NCI-H1092 treated with DMSO at 0.1 percent for 48 hours (cell line): ENCODE measurements at regions not wholly inside any gene's neighbourhood (a gene's known extent, or its start where the extent isn't known, plus 50 kb on each side); places are given as distances from the start of the nearest gene placed in this dataset.
"Not testable (repeated sequence)": the region's sequence is repeated elsewhere in the genome, so short reads cannot be mapped to it uniquely, and the experiment has no call there.

Experiments
- DNase-seq: peaks from one replicate; lab custom pipeline; 2025; lab: John Stamatoyannopoulos, UW

DNA sequence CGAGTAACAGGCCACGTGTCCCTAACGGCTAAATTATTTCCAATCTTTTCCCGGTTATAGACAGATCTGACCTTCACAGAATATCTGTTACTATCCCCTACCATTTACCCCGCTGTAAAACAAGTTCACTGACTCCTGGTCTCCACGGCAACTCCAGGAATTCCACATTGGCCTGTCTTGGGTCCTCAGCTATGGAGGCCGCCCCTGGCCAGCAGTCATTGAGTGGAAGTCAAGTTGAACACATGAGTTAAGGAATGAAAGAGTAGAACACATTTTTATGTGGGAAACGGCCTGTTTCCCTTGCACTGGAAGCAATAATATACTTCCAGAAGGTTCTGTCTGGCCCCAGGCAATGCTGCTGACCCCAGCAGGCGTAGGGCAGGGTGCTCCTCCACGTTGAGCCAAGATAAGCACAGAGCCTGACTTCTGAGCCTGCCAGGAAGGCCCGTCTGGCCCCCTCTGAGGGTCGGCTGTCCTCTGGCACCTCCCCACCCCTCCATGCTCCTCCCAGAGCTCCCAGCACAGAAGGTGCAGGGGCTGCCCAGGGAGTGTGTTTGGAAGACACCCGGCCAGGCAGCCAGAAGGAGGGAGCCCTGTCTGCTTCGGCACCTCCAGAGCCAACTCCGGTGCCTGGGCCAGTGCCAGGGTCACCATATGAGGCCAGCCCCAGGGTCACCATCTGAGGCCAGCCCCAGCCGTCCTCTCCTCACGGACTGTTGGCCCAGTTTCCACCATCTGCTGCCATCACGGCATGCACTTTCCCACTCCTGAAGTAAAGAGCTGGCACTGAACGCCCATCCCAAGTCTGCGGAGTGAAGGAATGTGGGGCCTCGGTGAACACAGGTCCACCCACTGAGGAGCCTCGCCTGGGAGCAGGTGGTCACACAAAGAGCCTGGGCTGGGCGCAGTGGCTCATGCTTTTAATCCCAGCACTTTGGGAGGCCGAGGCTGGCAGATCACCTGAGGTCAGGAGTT is 813.2 kb downstream of the BRD1 start:
- DNase-seq = no peak

DNA sequence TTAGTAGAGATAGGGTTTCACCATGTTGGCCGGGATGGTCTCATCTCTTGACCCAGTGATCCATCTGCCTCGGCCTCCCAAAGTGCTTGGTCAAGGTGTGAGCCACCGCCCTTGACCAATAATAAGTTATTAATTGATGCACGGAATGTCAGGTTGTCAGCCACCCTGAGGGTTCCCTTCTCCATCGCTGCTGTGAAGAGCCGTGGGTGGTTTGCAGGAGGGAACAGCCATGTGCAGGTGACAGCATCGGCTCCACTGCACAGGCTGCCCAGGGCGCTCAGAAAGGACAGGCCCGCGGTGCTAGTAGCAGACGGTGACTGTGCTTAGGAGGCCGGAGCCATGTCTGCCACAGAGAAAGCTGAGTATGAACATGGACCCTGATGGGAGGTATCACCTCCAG is 814.0 kb downstream of the BRD1 start:
- DNase-seq = no peak

- DNase-seq = no peak
Measured at GRCh38 chr22:49012712-49013395, 814.8 kb downstream of the BRD1 start.

DNA sequence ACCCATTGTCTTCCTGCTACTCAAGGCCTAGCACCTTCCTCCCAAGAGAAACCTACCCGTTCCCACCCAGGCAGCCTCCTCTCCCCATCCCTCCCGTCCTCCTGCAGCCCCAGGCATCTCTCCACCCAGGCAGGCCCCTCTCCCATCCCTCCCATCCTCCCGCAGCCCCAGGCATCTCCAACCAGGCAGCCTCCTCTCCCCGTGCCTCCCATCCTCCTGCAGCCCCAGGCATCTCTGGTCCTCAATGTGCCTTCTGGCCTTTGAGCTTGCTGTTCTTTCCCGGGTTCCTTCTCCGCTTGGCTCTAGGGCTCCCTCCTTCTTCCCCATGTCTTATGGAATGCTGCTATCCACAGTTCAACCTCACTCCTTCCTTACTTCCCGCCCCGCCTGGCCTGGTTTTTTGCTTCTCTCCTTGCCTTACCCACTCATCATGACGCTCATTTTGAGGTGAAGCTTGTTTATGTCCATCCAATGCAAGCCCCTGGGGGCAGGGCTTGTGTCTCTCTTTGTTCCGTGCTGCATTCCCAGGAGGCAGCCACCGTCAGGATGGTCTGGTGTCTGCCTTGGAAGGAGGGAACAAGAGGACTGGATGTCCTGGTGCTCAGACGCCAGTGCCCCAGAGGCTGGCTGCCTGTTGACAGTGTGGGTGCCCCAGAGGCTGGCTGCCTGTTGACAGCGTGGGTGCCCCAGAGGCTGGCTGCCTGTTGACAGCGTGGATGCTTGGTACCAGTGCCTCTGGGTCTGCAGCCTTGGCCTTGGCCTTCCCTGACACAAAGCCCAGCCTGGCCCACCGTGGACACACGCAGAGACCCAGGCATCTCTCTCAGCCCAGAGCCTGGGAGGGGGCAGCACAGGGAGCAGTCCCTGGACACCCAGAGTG is 815.7 kb downstream of the BRD1 start:
- no peak for DNase-seq

GRCh38 chr22:49011379-49011768 is 816.3 kb downstream of the BRD1 start:
- DNase-seq = no peak

DNA sequence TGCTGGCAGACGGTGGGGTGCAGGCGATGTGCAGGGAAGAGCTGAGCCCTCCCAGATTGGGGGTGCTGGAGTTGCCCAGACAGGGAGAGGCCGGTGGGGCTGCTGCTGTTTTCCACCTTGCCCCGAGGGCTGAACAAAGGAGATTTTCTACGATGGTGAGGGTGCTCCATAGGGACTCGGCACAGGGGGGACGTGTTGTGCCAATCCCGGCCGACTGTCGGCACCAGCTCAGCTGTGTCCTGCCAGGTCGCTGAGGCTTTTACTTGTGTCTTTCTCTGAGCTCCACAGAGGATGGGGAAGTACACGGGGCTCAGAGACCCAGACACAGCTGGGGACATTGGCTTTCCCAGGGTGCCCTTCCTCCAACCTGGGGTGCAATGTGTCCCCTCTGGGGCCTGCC is 816.8 kb downstream of the BRD1 start:
- DNase-seq = no peak

DNA sequence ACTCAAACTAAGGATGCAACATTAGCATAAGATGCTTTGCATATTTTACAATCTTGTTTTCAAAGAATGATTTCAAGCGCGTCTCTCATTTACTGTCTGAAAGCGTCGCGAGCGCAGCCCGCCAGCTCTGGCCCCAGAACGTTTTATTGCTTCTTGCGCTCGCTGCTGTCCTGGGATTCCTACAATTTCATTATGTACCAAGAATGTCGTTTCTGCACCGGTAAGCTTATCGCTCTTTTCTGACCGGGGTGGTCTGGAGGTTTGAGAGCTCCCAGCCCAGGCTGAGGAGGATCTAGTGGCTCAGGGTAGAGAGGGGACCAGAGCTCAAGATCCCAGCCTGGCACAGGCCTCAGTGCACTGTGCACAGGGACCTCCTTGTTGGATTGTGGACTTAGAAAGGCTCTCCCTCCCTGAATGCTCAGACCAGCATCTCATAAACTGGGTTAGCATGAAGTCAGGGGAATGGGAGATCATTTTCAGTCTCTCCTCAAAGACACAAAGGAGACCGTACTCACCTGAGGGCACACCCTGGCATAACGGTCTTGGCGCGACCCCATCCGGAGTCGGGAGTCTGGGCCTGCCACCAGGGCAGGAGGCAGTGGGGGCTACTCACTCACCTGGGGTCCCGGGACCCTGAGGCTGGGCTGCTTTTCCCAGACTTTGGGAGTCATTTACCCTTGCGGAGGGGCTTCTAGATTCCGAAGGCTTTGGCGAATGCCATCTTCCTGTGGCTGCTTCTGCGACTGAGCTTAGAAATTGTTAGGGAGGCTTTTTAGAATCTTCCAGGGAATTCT is 817.4 kb downstream of the BRD1 start:
- DNase-seq = no peak

GRCh38 chr22:49009359-49010063 is 818.2 kb downstream of the BRD1 start:
- DNase-seq = no peak

- no peak for DNase-seq
Measured at GRCh38 chr22:49008682-49009235, 818.9 kb downstream of the BRD1 start.

- no peak for DNase-seq
Measured at GRCh38 chr22:49007013-49007653, 820.5 kb downstream of the BRD1 start.

- no peak for DNase-seq
Measured at GRCh38 chr22:49006207-49007012, 821.3 kb downstream of the BRD1 start.

DNA sequence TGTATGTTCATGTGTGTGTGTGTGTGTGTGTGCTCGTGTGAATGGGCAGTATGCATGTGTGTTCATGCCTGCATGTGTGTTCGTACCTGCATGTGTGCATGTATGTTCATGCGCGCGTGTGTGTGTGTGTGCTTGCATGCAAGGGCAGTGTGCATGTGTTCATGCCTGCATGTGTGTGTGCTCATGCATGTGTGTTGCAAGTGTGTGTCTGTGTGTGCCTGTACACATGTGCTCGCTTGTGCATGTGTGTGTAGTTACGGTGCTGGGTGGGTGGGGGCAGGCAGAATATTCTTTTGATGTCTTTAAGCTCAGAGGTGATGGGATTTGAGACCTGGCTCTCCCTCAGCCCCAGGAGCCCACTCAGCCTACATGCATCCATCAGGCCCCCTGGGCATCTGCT is 822.1 kb downstream of the BRD1 start:
- no peak for DNase-seq

DNA sequence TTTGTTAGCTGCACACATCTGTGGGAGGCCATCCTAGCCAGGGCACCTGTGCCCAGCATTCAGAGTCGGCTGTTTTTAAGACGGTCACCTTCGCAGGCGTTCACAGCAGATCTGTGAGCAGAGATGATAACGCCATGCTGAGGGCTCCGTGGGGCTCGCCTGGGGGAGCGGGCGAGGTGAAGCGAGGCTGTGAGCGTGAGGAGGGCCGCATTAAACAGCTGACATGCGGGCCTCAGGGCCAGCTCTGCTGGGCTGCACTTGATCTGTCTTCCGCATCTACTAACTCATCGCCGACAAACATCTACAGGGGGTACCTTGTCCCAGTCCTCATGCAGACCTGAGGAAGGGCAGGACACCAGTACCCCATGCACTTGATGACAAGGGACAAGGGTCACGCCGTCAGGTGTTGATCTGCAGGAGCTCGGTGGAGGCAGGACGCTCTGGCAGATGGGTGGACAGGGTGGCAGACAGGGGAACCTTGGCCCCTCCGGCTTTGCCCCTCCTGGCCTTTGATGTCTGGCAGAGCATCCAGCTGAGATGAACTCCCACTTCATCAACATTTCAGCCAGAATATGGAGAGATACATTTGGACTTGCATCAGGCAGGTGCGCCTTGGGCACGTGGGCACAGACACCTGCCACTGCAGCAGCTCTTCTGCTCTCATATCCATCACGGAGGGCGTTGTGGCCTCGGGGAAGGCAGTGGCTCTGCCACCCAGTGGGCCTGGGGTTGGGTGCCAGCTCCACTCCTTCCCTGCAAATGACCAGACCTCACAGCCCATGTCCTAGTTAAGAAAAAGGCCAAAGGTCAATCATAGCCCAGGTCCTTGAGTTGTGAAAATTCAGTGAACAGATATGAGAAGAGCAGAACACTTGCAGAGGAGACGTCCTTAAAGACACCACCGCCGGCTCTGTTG is 822.9 kb downstream of the BRD1 start:
- DNase-seq = no peak

- DNase-seq = not testable (repeated sequence)
Measured at GRCh38 chr22:48997605-48998004, 830.1 kb downstream of the BRD1 start.

DNA sequence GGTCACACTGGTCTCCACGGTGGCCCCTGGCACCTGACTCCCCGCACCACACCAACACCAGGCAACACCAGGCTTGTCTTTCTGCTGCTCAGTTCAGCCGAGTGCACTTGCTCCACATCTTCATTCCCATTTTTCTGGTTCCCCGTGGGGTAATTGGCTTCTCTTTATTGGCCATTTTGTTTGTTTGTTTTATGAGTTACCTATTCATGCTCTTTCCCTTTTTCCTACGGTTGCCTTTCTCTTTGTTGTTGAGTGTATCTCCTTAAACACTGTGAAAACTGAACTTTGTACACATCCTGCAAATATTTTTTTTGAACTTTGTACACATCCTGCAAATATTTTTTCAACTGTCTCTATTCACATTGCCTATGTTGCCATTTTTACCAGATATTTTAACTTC is 834.0 kb downstream of the BRD1 start:
- no peak for DNase-seq

DNA sequence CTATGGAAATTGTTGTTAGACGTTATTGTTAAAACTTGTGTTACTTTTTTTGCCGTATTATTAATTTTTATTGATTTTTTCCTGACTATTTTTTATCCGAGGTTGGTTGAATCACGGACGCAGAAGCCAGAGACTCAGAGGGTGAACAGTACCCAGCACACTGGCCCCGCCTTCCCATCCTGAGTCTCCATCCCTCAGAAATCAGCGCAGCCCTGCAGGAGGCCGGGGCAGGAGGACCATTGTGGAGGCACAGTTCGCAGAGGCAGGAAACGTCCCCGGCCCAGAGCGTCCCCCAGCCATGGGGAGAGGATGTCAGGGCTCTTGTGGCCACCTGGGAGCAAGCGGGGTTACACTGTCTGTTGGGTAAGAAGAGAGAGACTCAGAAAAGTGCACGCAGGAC is 843.0 kb downstream of the BRD1 start:
- no peak for DNase-seq

DNA sequence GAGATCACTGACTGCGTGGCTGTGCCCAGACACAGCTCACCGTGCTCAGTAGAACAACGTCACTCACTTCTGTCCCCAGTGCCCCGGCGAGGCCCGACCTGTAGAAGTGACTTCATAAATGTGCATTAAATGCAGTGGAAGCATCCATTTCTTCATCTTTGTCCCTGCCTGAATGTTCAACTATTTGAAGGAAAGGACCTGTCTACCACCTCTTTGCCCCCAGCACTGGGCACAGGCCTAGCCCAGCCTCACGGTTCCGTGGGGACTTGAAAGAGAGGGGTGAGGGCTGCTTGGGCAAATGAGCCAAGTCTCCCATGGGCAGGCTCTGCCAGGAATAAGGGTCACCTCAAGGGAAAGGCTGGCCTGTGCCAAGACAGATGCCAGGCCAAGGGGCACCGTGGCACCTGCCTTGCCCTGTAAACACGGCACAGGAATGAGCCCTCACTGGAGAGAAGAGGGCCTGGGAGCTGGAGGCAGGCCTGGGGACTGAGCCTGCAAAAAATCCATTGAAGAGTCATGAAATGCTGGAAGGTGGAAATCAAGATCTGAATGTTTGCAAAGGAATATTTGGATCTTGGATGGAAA is 845.3 kb downstream of the BRD1 start:
- no peak for DNase-seq
